BE2C (cell line): ENCODE measurements at regions not wholly inside any gene's neighbourhood (a gene's known extent, or its start where the extent isn't known, plus 50 kb on each side); places are given as distances from the start of the nearest gene placed in this dataset.

Source experiments
- DNase-seq: peaks from one replicate; pipeline ENCODE4 v3.0.0-alpha.2; 2020
- H3K27me3 ChIP-seq: fragments of 250-450 bp; sonication (Bioruptor Pico); 2 replicates; pipeline ENCODE4 v1.5.1; 2020; ENCODE audit warnings: mild to moderate bottlenecking
- H3K36me3 ChIP-seq: fragments of 250-450 bp; sonication (Bioruptor Pico); 2 replicates; pipeline ENCODE4 v1.5.1; 2020; ENCODE audit warnings: mild to moderate bottlenecking
- H3K4me1 ChIP-seq: fragments of 250-450 bp; sonication (Bioruptor Pico); 2 replicates; pipeline ENCODE4 v1.5.1; 2020
- H3K4me3 ChIP-seq: 2 replicates; pipeline ENCODE4 v1.5.1; 2011; ENCODE audit warnings: low read depth, low read length
- H3K9me3 ChIP-seq: fragments of 250-450 bp; sonication (Bioruptor Pico); 2 replicates; pipeline ENCODE4 v1.5.1; 2020
- CTCF ChIP-seq: IDR thresholded peaks from 2 replicates; pipeline ENCODE4 v1.5.1; 2012; ENCODE audit warnings: mild to moderate bottlenecking, low read depth, low read length

- no peaks in the 10 kb centered on the region for H3K27me3 ChIP-seq
- no peak overlapping the region for H3K4me3 ChIP-seq
- DNase-seq, result no peak
- TF ChIP-seq CTCF, result no peak
- no peaks in the 10 kb centered on the region for H3K4me1 ChIP-seq
- no peaks in the 10 kb centered on the region for H3K9me3 ChIP-seq
- no peaks in the 10 kb centered on the region for H3K36me3 ChIP-seq
These were observed 949.0 kb upstream of the SEMA6D start for GRCh38 chr15:46768287-46768686.

- no peaks in the 10 kb centered on the region for H3K9me3 ChIP-seq
- no peaks in the 10 kb centered on the region for H3K36me3 ChIP-seq
- no peak for TF ChIP-seq CTCF
- H3K27me3 ChIP-seq, result no peaks in the 10 kb centered on the region
- DNase-seq, result no peak
- no peaks in the 10 kb centered on the region for H3K4me1 ChIP-seq
- no peak overlapping the region for H3K4me3 ChIP-seq
These were observed 944.3 kb upstream of the SEMA6D start for GRCh38 chr15:46773016-46773415.

GRCh38 chr15:46778876-46779275 is 938.4 kb upstream of the SEMA6D start:
- H3K4me3 ChIP-seq, result no peak overlapping the region
- H3K36me3 ChIP-seq, result no peaks in the 10 kb centered on the region
- no peak for TF ChIP-seq CTCF
- no peaks in the 10 kb centered on the region for H3K27me3 ChIP-seq
- H3K9me3 ChIP-seq, result no peaks in the 10 kb centered on the region
- DNase-seq, result peak; percentile 11
- no peaks in the 10 kb centered on the region for H3K4me1 ChIP-seq

GRCh38 chr15:46786590-46787285 is 930.6 kb upstream of the SEMA6D start:
- Histone ChIP-seq H3K27me3 (no peaks in the 10 kb centered on the region), H3K4me1 (no peaks in the 10 kb centered on the region), H3K36me3 (no peaks in the 10 kb centered on the region), H3K4me3 (no peak overlapping the region), H3K9me3 (no peaks in the 10 kb centered on the region)
- DNase-seq, result no peak
- TF ChIP-seq CTCF, result no peak

DNA sequence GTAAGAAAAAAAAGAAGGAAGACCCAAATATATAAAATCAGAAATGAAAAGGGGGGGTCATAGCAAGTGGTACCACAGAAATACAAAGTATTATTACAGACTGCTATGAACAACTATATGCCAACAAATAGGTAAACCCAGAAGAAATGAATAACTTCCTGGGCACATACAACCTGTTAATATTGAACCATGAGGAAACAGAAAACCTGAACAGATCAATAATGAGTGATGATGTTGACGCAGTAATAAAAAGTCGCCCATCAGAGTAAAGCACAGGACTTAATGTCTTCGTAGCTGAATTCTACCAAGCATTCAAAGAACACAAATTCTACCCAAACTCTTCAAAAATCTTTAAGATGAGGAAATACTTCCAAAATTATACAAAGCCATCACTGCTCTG is 921.6 kb upstream of the SEMA6D start:
- Histone ChIP-seq H3K36me3 (no peaks in the 10 kb centered on the region), H3K4me3 (no peak overlapping the region), H3K4me1 (no peaks in the 10 kb centered on the region), H3K9me3 (no peaks in the 10 kb centered on the region), H3K27me3 (no peaks in the 10 kb centered on the region)
- no peak for TF ChIP-seq CTCF
- DNase-seq, result no peak

- H3K4me1 ChIP-seq, result no peaks in the 10 kb centered on the region
- H3K9me3 ChIP-seq, result no peaks in the 10 kb centered on the region
- H3K4me3 ChIP-seq, result no peak overlapping the region
- TF ChIP-seq CTCF, result no peak
- no peaks in the 10 kb centered on the region for H3K36me3 ChIP-seq
- DNase-seq, result no peak
- no peaks in the 10 kb centered on the region for H3K27me3 ChIP-seq
These were observed 908.5 kb upstream of the SEMA6D start for GRCh38 chr15:46808834-46809233.
